Retinal pigment epithelial cell (primary cell): ENCODE measurements at regions not wholly inside any gene's neighbourhood (a gene's known extent, or its start where the extent isn't known, plus 50 kb on each side); places are given as distances from the start of the nearest gene placed in this dataset.
"Not testable (repeated sequence)": the region's sequence is repeated elsewhere in the genome, so short reads cannot be mapped to it uniquely, and the experiment has no call there.

Experiments used
- DNase-seq: peaks from one replicate; pipeline ENCODE4 v3.0.0-alpha.2; 2010; ENCODE audit warnings: low read depth
- H3K4me3 ChIP-seq: 2 replicates; pipeline ENCODE4 v1.5.1; 2011; ENCODE audit warnings: mild to moderate bottlenecking, low read length, control low read depth, moderate library complexity
- CTCF ChIP-seq: conservative IDR thresholded peaks from 2 replicates; pipeline ENCODE4 v1.5.1; 2011; ENCODE audit warnings: low read depth, low read length, control low read depth, inconsistent platforms

GRCh38 chr16:16938009-16938408 lies 532.8 kb downstream of the XYLT1 start:
- no peak overlapping the region for H3K4me3 ChIP-seq
- no peak for DNase-seq
- no peak for TF ChIP-seq CTCF

GRCh38 chr16:16938980-16939379 lies 531.8 kb downstream of the XYLT1 start:
- no peak for TF ChIP-seq CTCF
- DNase-seq: no peak
- no peak overlapping the region for H3K4me3 ChIP-seq

- no peak for DNase-seq
- H3K4me3 ChIP-seq: no peak overlapping the region
- TF ChIP-seq CTCF: no peak
Measured at GRCh38 chr16:16940351-16940750, 530.4 kb downstream of the XYLT1 start.

GRCh38 chr16:16942849-16943248 lies 527.9 kb downstream of the XYLT1 start:
- not testable (repeated sequence) for DNase-seq, H3K4me3 ChIP-seq

- no peak overlapping the region for H3K4me3 ChIP-seq
- no peak for TF ChIP-seq CTCF
- DNase-seq: no peak
Measured at GRCh38 chr16:16945207-16945606, 525.6 kb downstream of the XYLT1 start.

- TF ChIP-seq CTCF: no peak
- no peak for DNase-seq
Measured at GRCh38 chr16:16956376-16956775, 514.4 kb downstream of the XYLT1 start.

GRCh38 chr16:16960785-16961184 lies 510.0 kb downstream of the XYLT1 start:
- DNase-seq: no peak
- no peak overlapping the region for H3K4me3 ChIP-seq
- TF ChIP-seq CTCF: no peak

More at GRCh38 chr16:16956376-16956775, 514.4 kb downstream of the XYLT1 start:
- H3K4me3 ChIP-seq: no peak overlapping the region

- DNase-seq: no peak
- no peak overlapping the region for H3K4me3 ChIP-seq
- TF ChIP-seq CTCF: no peak
Measured at GRCh38 chr16:16966439-16966838, 504.3 kb downstream of the XYLT1 start.
